PC-3 (cell line): ENCODE measurements at regions not wholly inside any gene's neighbourhood (a gene's known extent, or its start where the extent isn't known, plus 50 kb on each side); places are given as distances from the start of the nearest gene placed in this dataset.

Experiments
- CTCF ChIP-seq: fragments of 300-600 bp; sonication (generic); conservative IDR thresholded peaks from 2 replicates; pipeline ENCODE4 v1.5.1; 2017; ENCODE audit warnings: antibody characterized with exemption, low read depth, mild to moderate bottlenecking, low read length
- EZH2 ChIP-seq: fragments of 300-600 bp; sonication (generic); IDR thresholded peaks from one replicate; pipeline ENCODE4 v1.6.1; 2017; ENCODE audit warnings: antibody characterized with exemption, mild to moderate bottlenecking, low read length; ENCODE audit not compliant: unreplicated experiment
- EZH2phosphoT487 ChIP-seq: fragments of 300-600 bp; sonication (generic); IDR thresholded peaks from 2 replicates; pipeline ENCODE4 v1.6.1; 2018; ENCODE audit warnings: mild to moderate bottlenecking, antibody characterized with exemption, low read length, borderline replicate concordance

- TF ChIP-seq CTCF (no peak), EZH2 (no peak), EZH2phosphoT487 (no peak)
These were observed 268.7 kb downstream of the TBL1XR1 start for GRCh38 chr3:176928582-176928931.
